Fibroblast of pulmonary artery (primary cell): ENCODE measurements at regions not wholly inside any gene's neighbourhood (a gene's known extent, or its start where the extent isn't known, plus 50 kb on each side); places are given as distances from the start of the nearest gene placed in this dataset.

Experiments used
- DNase-seq: peaks from one replicate; pipeline ENCODE4 v3.0.0-alpha.2; 2010; ENCODE audit warnings: low read depth
- H3K4me3 ChIP-seq: replicated peaks from 2 replicates; pipeline ENCODE4 v1.5.1; 2011; ENCODE audit warnings: low read depth, mild to moderate bottlenecking, control low read depth, low read length, moderate library complexity
- TF ChIP-seq, protein P1 (sequence below): IDR thresholded peaks from 2 replicates; pipeline ENCODE4 v1.5.1; 2011; ENCODE audit warnings: mild to moderate bottlenecking, control low read depth, low read length, inconsistent platforms; ENCODE audit errors: missing control alignments

DNA sequence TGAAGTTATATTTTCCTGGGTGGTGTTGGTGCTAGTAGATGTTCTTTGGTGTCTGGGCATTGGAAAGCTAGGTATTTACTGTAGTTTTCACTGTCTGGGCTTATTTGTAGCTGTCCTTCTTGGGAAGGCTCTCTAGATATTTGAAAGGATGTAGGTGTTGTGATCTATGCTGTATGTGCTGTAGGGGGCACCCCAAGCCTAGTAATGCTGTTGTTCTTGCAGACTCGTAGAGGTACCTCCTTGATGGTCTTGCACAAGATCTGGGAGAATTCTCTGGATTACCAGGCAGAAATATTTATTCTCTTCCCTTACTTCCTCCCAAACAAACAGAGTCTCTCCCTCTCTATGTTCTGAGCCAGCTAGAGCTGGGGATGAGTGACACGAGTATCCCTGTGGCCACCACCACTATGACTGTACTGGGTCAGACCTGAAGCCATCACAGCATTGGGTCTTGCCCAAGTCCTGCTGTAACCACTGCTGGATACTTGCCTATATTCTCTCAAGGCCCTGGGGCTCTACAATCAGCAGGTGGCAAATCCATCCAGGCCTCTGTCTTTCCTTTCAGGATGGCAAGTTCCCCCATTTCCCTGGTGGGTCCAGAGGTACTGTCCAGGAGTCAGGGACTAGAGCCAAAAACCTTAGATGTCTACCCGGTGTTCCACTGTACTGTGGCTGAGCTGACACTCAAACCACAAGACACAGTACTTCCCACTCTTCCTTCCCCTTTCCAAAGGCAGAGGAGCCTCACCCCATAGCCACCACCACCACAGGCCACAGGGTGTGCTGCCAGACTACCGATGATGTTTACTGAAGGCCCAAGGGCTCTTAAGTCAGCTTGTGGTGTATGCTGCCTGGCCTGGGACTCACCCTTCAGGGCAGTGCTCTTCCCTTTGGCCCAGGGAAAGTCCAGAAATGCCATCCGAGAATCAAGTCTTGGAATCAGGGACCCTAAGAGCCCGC, 195.2 kb upstream of the DPPA4 start:
- H3K4me3 ChIP-seq = no peak overlapping the region
- DNase-seq = peak; percentile 93
- TF ChIP-seq, protein P1, sequence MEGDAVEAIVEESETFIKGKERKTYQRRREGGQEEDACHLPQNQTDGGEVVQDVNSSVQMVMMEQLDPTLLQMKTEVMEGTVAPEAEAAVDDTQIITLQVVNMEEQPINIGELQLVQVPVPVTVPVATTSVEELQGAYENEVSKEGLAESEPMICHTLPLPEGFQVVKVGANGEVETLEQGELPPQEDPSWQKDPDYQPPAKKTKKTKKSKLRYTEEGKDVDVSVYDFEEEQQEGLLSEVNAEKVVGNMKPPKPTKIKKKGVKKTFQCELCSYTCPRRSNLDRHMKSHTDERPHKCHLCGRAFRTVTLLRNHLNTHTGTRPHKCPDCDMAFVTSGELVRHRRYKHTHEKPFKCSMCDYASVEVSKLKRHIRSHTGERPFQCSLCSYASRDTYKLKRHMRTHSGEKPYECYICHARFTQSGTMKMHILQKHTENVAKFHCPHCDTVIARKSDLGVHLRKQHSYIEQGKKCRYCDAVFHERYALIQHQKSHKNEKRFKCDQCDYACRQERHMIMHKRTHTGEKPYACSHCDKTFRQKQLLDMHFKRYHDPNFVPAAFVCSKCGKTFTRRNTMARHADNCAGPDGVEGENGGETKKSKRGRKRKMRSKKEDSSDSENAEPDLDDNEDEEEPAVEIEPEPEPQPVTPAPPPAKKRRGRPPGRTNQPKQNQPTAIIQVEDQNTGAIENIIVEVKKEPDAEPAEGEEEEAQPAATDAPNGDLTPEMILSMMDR = peak; percentile 69

DNA sequence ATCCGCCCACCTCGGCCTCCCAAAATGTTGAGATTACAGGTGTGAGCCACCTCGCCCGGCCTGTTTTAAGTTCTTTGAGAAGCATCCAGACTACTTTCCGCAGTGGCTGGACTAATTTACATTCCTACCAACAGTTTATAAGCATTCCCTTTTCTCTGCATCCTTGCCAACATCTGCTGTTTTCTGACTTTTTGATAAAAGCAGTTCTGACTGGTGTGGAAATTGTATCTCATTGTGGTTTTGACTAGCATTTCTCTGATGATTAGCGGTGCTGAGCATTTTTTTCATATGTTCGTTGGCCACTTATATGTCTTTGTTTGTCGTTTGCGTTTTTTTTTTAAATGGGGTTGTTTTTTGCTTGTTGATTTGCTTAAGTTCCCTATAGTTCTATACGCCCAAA, 208.4 kb upstream of the DPPA4 start:
- no peak for DNase-seq
- TF ChIP-seq, protein P1 = no peak
- H3K4me3 ChIP-seq = no peak overlapping the region

DNA sequence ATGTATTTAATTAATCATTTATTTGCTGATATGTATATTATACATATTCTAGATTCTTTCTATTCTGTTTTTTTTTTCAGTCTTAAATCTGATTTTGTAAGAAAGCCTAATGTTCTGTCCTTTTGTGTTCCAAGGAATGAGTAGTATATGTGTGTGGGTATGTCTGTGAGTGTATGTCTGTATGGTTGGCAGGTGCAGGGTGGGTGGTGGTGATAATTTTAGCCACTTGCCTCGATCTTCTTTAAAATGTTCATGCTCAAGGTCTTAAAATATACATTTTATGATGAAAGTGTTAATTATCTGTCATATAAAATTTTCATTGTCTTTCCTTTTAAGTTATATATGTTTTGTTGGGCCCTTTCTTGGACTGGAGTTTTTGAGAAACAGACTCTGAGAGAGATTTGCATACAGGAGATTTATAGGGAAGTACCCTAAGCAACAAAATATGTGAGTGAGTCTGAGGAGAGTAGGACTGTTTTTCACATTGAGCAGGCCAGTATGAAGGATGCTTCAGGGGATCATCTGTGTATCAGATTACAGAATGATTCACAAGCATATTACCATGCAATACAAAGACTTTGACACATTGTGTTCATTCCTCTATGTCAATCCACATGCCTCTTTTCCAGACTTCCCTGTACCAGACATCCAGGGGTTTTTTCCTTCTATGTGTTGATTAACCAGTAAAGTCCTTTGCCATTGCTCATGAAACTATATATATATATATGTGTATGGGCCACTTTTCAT, 211.0 kb upstream of the DPPA4 start:
- no peak for DNase-seq
- TF ChIP-seq, protein P1 = no peak
- H3K4me3 ChIP-seq = no peak overlapping the region

DNA sequence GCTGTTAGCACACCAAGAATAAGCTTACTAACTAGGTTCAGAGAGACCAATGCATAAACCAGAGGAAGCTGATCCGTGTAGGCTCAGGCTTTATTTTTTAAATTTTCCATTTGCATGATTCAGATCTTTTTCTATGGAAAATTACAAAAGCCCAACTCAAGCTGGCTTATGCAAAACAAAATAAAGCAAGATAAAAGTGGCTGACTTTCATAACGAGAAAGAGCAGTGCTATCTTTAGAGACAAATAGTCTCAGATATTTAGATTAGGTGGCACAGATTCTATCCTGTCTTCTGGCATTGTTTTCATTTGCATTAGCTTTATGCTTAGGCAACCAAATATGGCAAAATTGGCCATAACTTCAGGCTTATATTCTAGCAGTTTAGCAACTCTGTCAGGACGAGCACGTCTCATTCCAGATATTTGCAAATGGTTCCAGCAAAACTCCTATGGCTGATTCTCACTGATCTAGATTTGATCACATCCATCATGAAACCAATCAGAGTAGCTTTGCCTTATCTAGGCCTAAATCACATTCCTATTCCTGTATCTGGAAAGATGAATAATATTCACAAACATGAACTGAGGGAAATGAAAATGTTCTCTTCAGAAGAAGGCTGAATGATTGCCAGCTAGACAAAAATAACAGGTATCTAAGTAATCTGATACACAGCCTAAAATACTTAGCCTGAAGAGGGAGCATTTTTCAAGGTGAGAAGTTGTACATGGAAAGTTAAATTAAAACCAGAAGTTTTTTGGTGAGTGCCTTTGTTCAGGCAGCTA, 216.4 kb upstream of the DPPA4 start:
- TF ChIP-seq, protein P1 = no peak
- H3K4me3 ChIP-seq = no peak overlapping the region

DNA sequence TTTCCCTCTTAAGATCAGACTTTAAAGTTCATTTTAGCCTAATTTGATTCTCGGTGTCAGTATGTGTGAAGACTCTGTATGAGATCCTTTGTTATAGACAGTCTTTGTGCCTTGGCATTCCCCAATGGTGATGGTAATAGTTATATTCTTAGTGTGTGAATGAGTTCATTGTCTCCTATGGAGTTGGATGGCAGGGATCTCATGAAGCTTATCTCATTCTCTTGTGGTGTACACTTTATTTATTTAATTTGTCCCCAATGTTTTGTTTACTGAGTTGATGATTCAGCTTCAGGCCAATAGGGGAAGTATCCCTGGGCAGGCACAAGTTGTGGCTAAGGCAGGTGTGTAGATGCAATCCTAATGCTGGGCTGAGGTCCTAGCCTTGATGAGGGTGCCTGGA, 222.0 kb upstream of the DPPA4 start:
- no peak overlapping the region for H3K4me3 ChIP-seq
- DNase-seq = no peak
- TF ChIP-seq, protein P1 = no peak

More for the DNA sequence above, 216.4 kb upstream of the DPPA4 start:
- no peak for DNase-seq

DNA sequence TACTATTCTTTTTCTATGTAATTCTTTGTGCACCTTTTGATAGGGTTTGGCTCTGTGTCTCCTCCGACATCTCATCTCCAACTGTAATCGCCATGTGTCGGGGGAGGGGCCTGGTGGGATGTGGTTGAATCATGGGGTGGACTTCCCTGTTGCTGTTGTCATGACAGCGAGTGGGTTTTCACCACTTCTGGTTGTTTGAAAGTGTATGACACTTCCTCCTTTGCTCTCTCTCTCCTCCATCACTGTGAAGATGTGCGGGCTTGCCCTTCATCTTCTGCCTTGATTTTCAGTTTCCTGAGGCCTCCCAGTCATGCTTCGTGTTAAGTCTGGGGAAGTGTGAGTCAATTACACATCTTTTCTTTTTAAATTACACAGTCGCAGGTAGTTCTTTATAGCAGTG, 225.8 kb upstream of the DPPA4 start:
- TF ChIP-seq, protein P1 = no peak
- no peak for DNase-seq
- H3K4me3 ChIP-seq = no peak overlapping the region
